CD4-positive, CD25-positive, alpha-beta regulatory T cell (primary cell): ENCODE measurements at regions not wholly inside any gene's neighbourhood (a gene's known extent, or its start where the extent isn't known, plus 50 kb on each side); places are given as distances from the start of the nearest gene placed in this dataset.
A peak's percentile ranks its signal among the peaks of the same experiment; 100 is the strongest.

Source experiments
- ATAC-seq, 2 donors: fragments of 150-1000 bp; cut with Tn5 transposase; one replicate each; pipeline ENCODE4 v1.10.0; 2021; ENCODE audit warnings: low read depth in 2 of 2, moderate number of reproducible peaks in 2 of 2, moderate library complexity in 1 of 2
- DNase-seq, 3 donors: peaks; one replicate each; pipeline versions ENCODE4 v3.0.0 to v3.0.0-alpha.2; 2012 to 2022; ENCODE audit warnings: mixed read lengths in 1 of 3
- H3K27ac ChIP-seq: one replicate; pipeline ENCODE4 v1.7.0; 2013; ENCODE audit warnings: mild to moderate bottlenecking, low read length; ENCODE audit not compliant: insufficient read depth, poor library complexity, severe bottlenecking
- H3K27me3 ChIP-seq: one replicate; pipeline ENCODE4 v1.7.0; 2013; ENCODE audit warnings: low read length; ENCODE audit not compliant: control insufficient read depth, insufficient read depth
- H3K36me3 ChIP-seq: one replicate; pipeline ENCODE4 v1.7.0; 2013; ENCODE audit warnings: mild to moderate bottlenecking, low read length, moderate library complexity; ENCODE audit not compliant: control insufficient read depth, insufficient read depth
- H3K4me1 ChIP-seq: 2 replicates; pipeline ENCODE4 v1.7.0; 2013; ENCODE audit warnings: mild to moderate bottlenecking, low read length; ENCODE audit not compliant: insufficient read depth, control insufficient read depth, poor library complexity, severe bottlenecking
- H3K4me3 ChIP-seq: one replicate; pipeline ENCODE4 v1.7.0; 2013; ENCODE audit warnings: low read depth, mild to moderate bottlenecking, low read length, moderate library complexity
- H3K9me3 ChIP-seq, 2 experiments: 1 replicate in 1 of 2; 2 replicates in 1 of 2; pipeline ENCODE4 v1.7.0; 2013; ENCODE audit warnings: low read length in 2 of 2, mild to moderate bottlenecking in 1 of 2, moderate library complexity in 1 of 2; ENCODE audit not compliant: control insufficient read depth in 2 of 2
- H3K27ac Mint-ChIP-seq, 3 donors: one replicate each; pipeline ENCODE4 v1.8.0; 2020 to 2022; ENCODE audit warnings: mild to moderate bottlenecking in 3 of 3, mixed read lengths in 3 of 3, moderate library complexity in 2 of 3
- H3K27me3 Mint-ChIP-seq: one replicate; pipeline ENCODE4 v1.8.0; 2022; ENCODE audit warnings: mild to moderate bottlenecking, mixed read lengths
- H3K36me3 Mint-ChIP-seq: one replicate; pipeline ENCODE4 v1.8.0; 2020; ENCODE audit warnings: mixed read lengths
- H3K4me1 Mint-ChIP-seq, 4 donors: one replicate each; pipeline ENCODE4 v1.8.0; 2020 to 2022; ENCODE audit warnings: mixed read lengths in 4 of 4, mild to moderate bottlenecking in 1 of 4
- H3K4me3 Mint-ChIP-seq, 4 donors: one replicate each; pipeline ENCODE4 v1.8.0; 2020 to 2022; ENCODE audit warnings: mild to moderate bottlenecking in 4 of 4, mixed read lengths in 4 of 4, moderate library complexity in 3 of 4
- H3K9me3 Mint-ChIP-seq, 7 donors: one replicate each; pipeline ENCODE4 v1.8.0; 2020 to 2022; ENCODE audit warnings: mixed read lengths in 7 of 7, mild to moderate bottlenecking in 3 of 7, moderate library complexity in 2 of 7

- Histone ChIP-seq H3K4me3 (no peak overlapping the region), H3K9me3 (no peaks in the 10 kb centered on the region)
- H3K27ac Mint-ChIP-seq, result no peak overlapping the region
Measured at GRCh38 chr2:217074576-217075255, 214.9 kb upstream of the TNP1 start.

GRCh38 chr2:217071416-217071815 is 211.6 kb upstream of the TNP1 start:
- DNase-seq (no peak), ATAC-seq (no peak)
- H3K4me1 Mint-ChIP-seq, result no peaks in the 10 kb centered on the region
- Histone ChIP-seq H3K4me1 (no peaks in the 10 kb centered on the region), H3K27me3 (no peaks in the 10 kb centered on the region), H3K9me3 (no peaks in the 10 kb centered on the region), H3K4me3 (no peak overlapping the region), H3K27ac (no peak overlapping the region), H3K36me3 (no peaks in the 10 kb centered on the region)
- H3K9me3 Mint-ChIP-seq, result peaks cover 0 to 6% (median 2%) of the 10 kb centered on the region in 7 donors
- no peaks in the 10 kb centered on the region for H3K27me3 Mint-ChIP-seq
- no peaks in the 10 kb centered on the region for H3K36me3 Mint-ChIP-seq
- no peak overlapping the region for H3K4me3 Mint-ChIP-seq
- H3K27ac Mint-ChIP-seq, result no peak overlapping the region

More at GRCh38 chr2:217074576-217075255, 214.9 kb upstream of the TNP1 start:
- Histone ChIP-seq H3K27ac (no peak overlapping the region), H3K4me1 (no peaks in the 10 kb centered on the region), H3K36me3 (no peaks in the 10 kb centered on the region), H3K27me3 (no peaks in the 10 kb centered on the region)
- no peak for DNase-seq
- no peak overlapping the region for H3K4me3 Mint-ChIP-seq
- no peaks in the 10 kb centered on the region for H3K27me3 Mint-ChIP-seq
- no peaks in the 10 kb centered on the region for H3K36me3 Mint-ChIP-seq
- peaks cover 0 to 6% (median 0%) of the 10 kb centered on the region in 7 donors for H3K9me3 Mint-ChIP-seq
- H3K4me1 Mint-ChIP-seq, result no peaks in the 10 kb centered on the region
- ATAC-seq, result no peak

- Mint-ChIP-seq H3K4me3 (no peak overlapping the region), H3K36me3 (no peaks in the 10 kb centered on the region), H3K4me1 (no peaks in the 10 kb centered on the region), H3K9me3 (peaks cover 0 to 6% (median 2%) of the 10 kb centered on the region in 7 donors), H3K27me3 (no peaks in the 10 kb centered on the region), H3K27ac (no peak overlapping the region)
- H3K4me1 ChIP-seq, result no peaks in the 10 kb centered on the region
- no peaks in the 10 kb centered on the region for H3K36me3 ChIP-seq
- ATAC-seq (no peak), DNase-seq (no peak)
- H3K27ac ChIP-seq, result no peak overlapping the region
- no peaks in the 10 kb centered on the region for H3K27me3 ChIP-seq
- H3K9me3 ChIP-seq, result no peaks in the 10 kb centered on the region
- no peak overlapping the region for H3K4me3 ChIP-seq
Measured at GRCh38 chr2:217070611-217071010, 210.7 kb upstream of the TNP1 start.

- Mint-ChIP-seq H3K36me3 (no peaks in the 10 kb centered on the region), H3K27me3 (no peaks in the 10 kb centered on the region), H3K27ac (no peak overlapping the region), H3K4me3 (no peak overlapping the region), H3K9me3 (peaks cover 0 to 6% (median 2%) of the 10 kb centered on the region in 7 donors), H3K4me1 (no peaks in the 10 kb centered on the region)
- no peaks in the 10 kb centered on the region for H3K4me1 ChIP-seq
- no peak for DNase-seq
- no peak overlapping the region for H3K4me3 ChIP-seq
- no peaks in the 10 kb centered on the region for H3K27me3 ChIP-seq
- no peaks in the 10 kb centered on the region for H3K36me3 ChIP-seq
- no peak for ATAC-seq
- no peak overlapping the region for H3K27ac ChIP-seq
- H3K9me3 ChIP-seq, result no peaks in the 10 kb centered on the region
Measured at GRCh38 chr2:217070043-217070430, 210.2 kb upstream of the TNP1 start.

- no peak overlapping the region for H3K4me3 ChIP-seq
- Mint-ChIP-seq H3K4me1 (no peaks in the 10 kb centered on the region), H3K4me3 (no peak overlapping the region), H3K36me3 (no peaks in the 10 kb centered on the region), H3K27ac (no peak overlapping the region), H3K27me3 (no peaks in the 10 kb centered on the region), H3K9me3 (peaks cover 0 to 6% (median 2%) of the 10 kb centered on the region in 7 donors)
- H3K36me3 ChIP-seq, result no peaks in the 10 kb centered on the region
- H3K27me3 ChIP-seq, result no peaks in the 10 kb centered on the region
- no peaks in the 10 kb centered on the region for H3K9me3 ChIP-seq
- H3K4me1 ChIP-seq, result no peaks in the 10 kb centered on the region
- no peak overlapping the region for H3K27ac ChIP-seq
- no peak for ATAC-seq
- DNase-seq, result no peak
Measured at GRCh38 chr2:217069263-217070042, 209.6 kb upstream of the TNP1 start.

GRCh38 chr2:217068677-217069250 is 208.9 kb upstream of the TNP1 start:
- no peaks in the 10 kb centered on the region for H3K4me1 ChIP-seq
- H3K36me3 ChIP-seq, result no peaks in the 10 kb centered on the region
- no peak overlapping the region for H3K4me3 ChIP-seq
- H3K27me3 ChIP-seq, result no peaks in the 10 kb centered on the region
- H3K27ac Mint-ChIP-seq, result no peak overlapping the region
- no peak overlapping the region for H3K4me3 Mint-ChIP-seq
- H3K9me3 ChIP-seq, result no peaks in the 10 kb centered on the region
- DNase-seq (no peak), ATAC-seq (peak in 1 of 2 donors; percentile 11)
- H3K9me3 Mint-ChIP-seq, result peaks cover 0 to 6% (median 2%) of the 10 kb centered on the region in 7 donors
- no peaks in the 10 kb centered on the region for H3K27me3 Mint-ChIP-seq
- no peak overlapping the region for H3K27ac ChIP-seq
- H3K36me3 Mint-ChIP-seq, result no peaks in the 10 kb centered on the region
- no peaks in the 10 kb centered on the region for H3K4me1 Mint-ChIP-seq

GRCh38 chr2:217067787-217068186 is 207.9 kb upstream of the TNP1 start:
- H3K4me3 Mint-ChIP-seq, result no peak overlapping the region
- Histone ChIP-seq H3K36me3 (no peaks in the 10 kb centered on the region), H3K4me1 (no peaks in the 10 kb centered on the region), H3K4me3 (no peak overlapping the region), H3K9me3 (no peaks in the 10 kb centered on the region), H3K27ac (no peak overlapping the region), H3K27me3 (no peaks in the 10 kb centered on the region)
- no peaks in the 10 kb centered on the region for H3K27me3 Mint-ChIP-seq
- no peak overlapping the region for H3K27ac Mint-ChIP-seq
- DNase-seq, result no peak
- ATAC-seq, result no peak
- H3K4me1 Mint-ChIP-seq, result no peaks in the 10 kb centered on the region
- H3K36me3 Mint-ChIP-seq, result no peaks in the 10 kb centered on the region
- peaks cover 0 to 6% (median 2%) of the 10 kb centered on the region in 7 donors for H3K9me3 Mint-ChIP-seq
